ENCODE measurements at regions not wholly inside any gene's neighbourhood (a gene's known extent, or its start where the extent isn't known, plus 50 kb on each side); places are given as distances from the start of the nearest gene placed in this dataset.

GRCh38 chr6:121828146-121828886 is 392.9 kb downstream of the GJA1 start:
- no peak for TF ChIP-seq EZH2phosphoT487 (IDR thresholded peaks at IDR 0.05; ENCODE audit: borderline replicate concordance)
- TF ChIP-seq CTCF (conservative IDR thresholded peaks at IDR 0.05; ENCODE audit: low read length) = no peak

Data from Loucy (cell line).